ENCODE measurements at regions not wholly inside any gene's neighbourhood (a gene's known extent, or its start where the extent isn't known, plus 50 kb on each side); places are given as distances from the start of the nearest gene placed in this dataset.

- no peak for TF ChIP-seq GATA2 (IDR thresholded peaks at IDR 0.05; ENCODE audit: low read depth, low read length)
- no peak for TF ChIP-seq GATA3 (IDR thresholded peaks at IDR 0.05; ENCODE audit: low read depth, low read length)
Observed at GRCh38 chr4:154954117-154954516, 173.0 kb downstream of the RBM46 start.

Data from SH-SY5Y (cell line).